Activated B cell treated with CpG ODN at 0.5 μM for 24 hours (primary cell): ENCODE measurements at regions not wholly inside any gene's neighbourhood (a gene's known extent, or its start where the extent isn't known, plus 50 kb on each side); places are given as distances from the start of the nearest gene placed in this dataset.

Experiments used
- ATAC-seq: fragments of 200-7000 bp; cut with Tn5 transposase; one replicate; pipeline ENCODE4 v1.10.0; 2021; ENCODE audit warnings: low read depth, mild to moderate bottlenecking, moderate library complexity
- CTCF ChIA-PET: fragments of 350-600 bp; sonication (Branson Sonifier 250); formaldehyde crosslinking; loops from one replicate; lab custom pipeline; 2021; ENCODE audit warnings: antibody characterized with exemption; lab: Charles Lee
- POLR2A ChIA-PET: fragments of 350-600 bp; sonication (Branson Sonifier 250); formaldehyde crosslinking; loops from one replicate; lab custom pipeline; 2021; ENCODE audit warnings: antibody characterized with exemption; lab: Charles Lee
- DNase-seq: peaks from one replicate; pipeline ENCODE4 v3.0.0; 2022
- H3K27ac Mint-ChIP-seq: one replicate; pipeline ENCODE4 v1.8.0; 2020; ENCODE audit warnings: mixed read lengths
- H3K27me3 Mint-ChIP-seq: one replicate; pipeline ENCODE4 v1.8.0; 2021; ENCODE audit warnings: mixed read lengths
- H3K36me3 Mint-ChIP-seq: one replicate; pipeline ENCODE4 v1.8.0; 2021; ENCODE audit warnings: low read depth, mixed read lengths
- H3K4me1 Mint-ChIP-seq: one replicate; pipeline ENCODE4 v1.8.0; 2021; ENCODE audit warnings: mixed read lengths
- H3K4me3 Mint-ChIP-seq: one replicate; pipeline ENCODE4 v1.8.0; 2020; ENCODE audit warnings: mild to moderate bottlenecking, mixed read lengths
- H3K9me3 Mint-ChIP-seq: one replicate; pipeline ENCODE4 v1.8.0; 2020; ENCODE audit warnings: mixed read lengths
- intact Hi-C: fragments of 100-400 bp; cut with micrococcal nuclease; formaldehyde crosslinking; loops from one replicate; pipeline ENCODE4 v1.15.1; 2024
- TF ChIP-seq, protein P1 (sequence below): fragments of 200-600 bp; IDR thresholded peaks from one replicate; pipeline ENCODE4 v1.8.0; 2022; ENCODE audit warnings: antibody characterized with exemption, mild to moderate bottlenecking

GRCh38 chr3:64397573-64397972, 172.3 kb upstream of the PRICKLE2 start:
- H3K4me3 Mint-ChIP-seq = no peak overlapping the region
- intact Hi-C loops = no loop called here
- H3K9me3 Mint-ChIP-seq = no peaks in the 10 kb centered on the region
- no peaks in the 10 kb centered on the region for H3K27me3 Mint-ChIP-seq
- H3K4me1 Mint-ChIP-seq = no peaks in the 10 kb centered on the region
- DNase-seq (no peak), ATAC-seq (no peak)
- CTCF ChIA-PET = no interaction called here
- H3K36me3 Mint-ChIP-seq = no peaks in the 10 kb centered on the region
- POLR2A ChIA-PET = interaction anchor here (0.8 kb wide), 1 partner anchor 14 kb away, joined by 4 read pairs; no protein-coding TSS in a partner anchor
- TF ChIP-seq, protein P1, sequence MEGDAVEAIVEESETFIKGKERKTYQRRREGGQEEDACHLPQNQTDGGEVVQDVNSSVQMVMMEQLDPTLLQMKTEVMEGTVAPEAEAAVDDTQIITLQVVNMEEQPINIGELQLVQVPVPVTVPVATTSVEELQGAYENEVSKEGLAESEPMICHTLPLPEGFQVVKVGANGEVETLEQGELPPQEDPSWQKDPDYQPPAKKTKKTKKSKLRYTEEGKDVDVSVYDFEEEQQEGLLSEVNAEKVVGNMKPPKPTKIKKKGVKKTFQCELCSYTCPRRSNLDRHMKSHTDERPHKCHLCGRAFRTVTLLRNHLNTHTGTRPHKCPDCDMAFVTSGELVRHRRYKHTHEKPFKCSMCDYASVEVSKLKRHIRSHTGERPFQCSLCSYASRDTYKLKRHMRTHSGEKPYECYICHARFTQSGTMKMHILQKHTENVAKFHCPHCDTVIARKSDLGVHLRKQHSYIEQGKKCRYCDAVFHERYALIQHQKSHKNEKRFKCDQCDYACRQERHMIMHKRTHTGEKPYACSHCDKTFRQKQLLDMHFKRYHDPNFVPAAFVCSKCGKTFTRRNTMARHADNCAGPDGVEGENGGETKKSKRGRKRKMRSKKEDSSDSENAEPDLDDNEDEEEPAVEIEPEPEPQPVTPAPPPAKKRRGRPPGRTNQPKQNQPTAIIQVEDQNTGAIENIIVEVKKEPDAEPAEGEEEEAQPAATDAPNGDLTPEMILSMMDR = no peak
- H3K27ac Mint-ChIP-seq = no peak overlapping the region

DNA sequence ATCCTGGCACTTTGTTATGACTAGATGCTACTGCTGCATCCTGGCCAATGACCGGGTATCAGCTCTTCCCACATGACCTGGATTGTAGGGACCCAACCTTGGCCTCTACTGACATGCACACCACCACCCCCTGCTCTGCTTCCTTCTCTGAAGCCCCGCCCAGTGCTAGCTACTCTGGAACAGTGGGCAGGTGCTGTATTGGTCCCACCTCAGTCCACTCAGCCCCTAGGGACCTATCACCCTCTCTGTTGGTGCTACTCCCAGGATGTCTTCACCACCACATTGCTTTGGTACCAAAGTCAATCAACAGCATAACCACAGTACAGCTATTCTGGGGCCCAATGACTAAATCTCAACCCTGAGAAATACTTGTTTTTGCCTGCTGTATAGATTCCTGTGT, 170.2 kb upstream of the PRICKLE2 start:
- POLR2A ChIA-PET = no interaction called here
- Mint-ChIP-seq H3K9me3 (no peaks in the 10 kb centered on the region), H3K4me1 (no peaks in the 10 kb centered on the region), H3K4me3 (no peak overlapping the region), H3K27ac (no peak overlapping the region), H3K27me3 (no peaks in the 10 kb centered on the region), H3K36me3 (no peaks in the 10 kb centered on the region)
- intact Hi-C loops = no loop called here
- no peak for DNase-seq
- TF ChIP-seq, protein P1 = no peak
- ATAC-seq = no peak
- CTCF ChIA-PET = no interaction called here

DNA sequence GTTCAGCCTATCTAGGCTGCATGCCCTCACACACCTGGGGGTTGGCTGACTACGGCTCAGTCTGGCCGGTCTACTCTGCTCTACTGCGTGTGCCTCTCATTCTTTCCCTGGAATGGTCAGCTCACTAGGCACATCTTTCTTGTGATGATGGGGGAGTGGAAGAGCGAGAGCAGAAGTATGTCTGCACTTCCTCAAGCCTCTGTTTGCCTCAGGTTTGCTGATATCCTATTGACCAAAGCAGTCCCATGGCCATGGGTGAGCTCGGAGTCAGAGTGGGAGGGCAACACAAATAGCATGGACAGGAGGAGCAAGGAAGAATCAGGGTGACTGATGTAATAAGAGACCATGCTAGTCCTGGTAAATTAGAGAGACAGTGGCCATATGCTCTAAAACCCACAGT, 167.9 kb upstream of the PRICKLE2 start:
- no peaks in the 10 kb centered on the region for H3K9me3 Mint-ChIP-seq
- no peaks in the 10 kb centered on the region for H3K27me3 Mint-ChIP-seq
- H3K4me3 Mint-ChIP-seq = no peak overlapping the region
- TF ChIP-seq, protein P1 = no peak
- H3K36me3 Mint-ChIP-seq = no peaks in the 10 kb centered on the region
- DNase-seq (no peak), ATAC-seq (no peak)
- ChIA-PET POLR2A (no interaction called here), CTCF (no interaction called here)
- H3K27ac Mint-ChIP-seq = no peak overlapping the region
- intact Hi-C loops = no loop called here
- H3K4me1 Mint-ChIP-seq = no peaks in the 10 kb centered on the region

DNA sequence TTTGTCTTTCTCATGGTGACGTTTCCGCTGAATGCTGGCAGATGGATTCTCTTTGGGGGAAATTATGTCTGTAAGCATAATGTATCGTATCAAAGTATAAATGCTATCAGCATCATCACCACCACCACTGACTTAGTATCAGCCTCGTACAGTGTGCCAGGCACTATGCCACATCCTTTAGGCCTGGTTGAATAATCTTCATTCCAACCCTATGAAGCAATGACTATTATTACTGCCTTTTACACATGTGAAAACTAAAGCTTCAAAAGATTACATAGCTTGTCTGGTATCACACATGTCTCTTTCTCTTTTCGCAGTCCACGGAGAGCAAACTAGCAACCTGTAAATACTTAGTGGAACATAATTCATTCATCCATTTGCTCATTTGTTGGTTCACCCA, 166.7 kb upstream of the PRICKLE2 start:
- DNase-seq = no peak

GRCh38 chr3:64390893-64391292, 165.6 kb upstream of the PRICKLE2 start:
- ATAC-seq (no peak), DNase-seq (no peak)
- intact Hi-C loops = no loop called here
- H3K4me1 Mint-ChIP-seq = no peaks in the 10 kb centered on the region
- no peak overlapping the region for H3K4me3 Mint-ChIP-seq
- ChIA-PET POLR2A (no interaction called here), CTCF (no interaction called here)
- H3K9me3 Mint-ChIP-seq = no peaks in the 10 kb centered on the region
- TF ChIP-seq, protein P1 = no peak
- H3K27me3 Mint-ChIP-seq = peaks cover 3% of the 10 kb centered on the region
- no peak overlapping the region for H3K27ac Mint-ChIP-seq
- H3K36me3 Mint-ChIP-seq = no peaks in the 10 kb centered on the region

More for the DNA sequence above, 166.7 kb upstream of the PRICKLE2 start:
- H3K4me1 Mint-ChIP-seq = no peaks in the 10 kb centered on the region
- intact Hi-C loops = no loop called here
- ATAC-seq = no peak
- H3K27me3 Mint-ChIP-seq = peaks cover 3% of the 10 kb centered on the region
- H3K27ac Mint-ChIP-seq = no peak overlapping the region
- TF ChIP-seq, protein P1 = no peak
- no peaks in the 10 kb centered on the region for H3K9me3 Mint-ChIP-seq
- ChIA-PET POLR2A (no interaction called here), CTCF (no interaction called here)
- no peaks in the 10 kb centered on the region for H3K36me3 Mint-ChIP-seq
- H3K4me3 Mint-ChIP-seq = no peak overlapping the region
